Common myeloid progenitor, CD34-positive (primary cell): ENCODE measurements at regions not wholly inside any gene's neighbourhood (a gene's known extent, or its start where the extent isn't known, plus 50 kb on each side); places are given as distances from the start of the nearest gene placed in this dataset.

Experiments used
- CTCF ChIA-PET: fragments of 350-600 bp; sonication (Branson Sonifier 250); formaldehyde crosslinking; loops from one replicate; lab custom pipeline; 2021; ENCODE audit warnings: antibody characterized with exemption; lab: Charles Lee
- POLR2A ChIA-PET: fragments of 350-600 bp; sonication (Branson Sonifier 250); formaldehyde crosslinking; loops from one replicate; lab custom pipeline; 2021; ENCODE audit warnings: antibody characterized with exemption; lab: Charles Lee
- DNase-seq, 3 donors: peaks; one replicate each; pipeline versions ENCODE4 v3.0.0 to v3.0.0-alpha.2; 2013
- H3K27ac ChIP-seq, 2 experiments: 1 replicate in 1 of 2; 2 replicates in 1 of 2; pipeline ENCODE4 v1.7.0; 2013; ENCODE audit warnings: inconsistent platforms in 2 of 2, low read length in 2 of 2, mild to moderate bottlenecking in 2 of 2, low read depth in 1 of 2, moderate library complexity in 1 of 2; ENCODE audit not compliant: severe bottlenecking in 2 of 2, insufficient read depth in 1 of 2, poor library complexity in 1 of 2
- H3K27me3 ChIP-seq, 5 experiments: replicated peaks in 2 of 5; 1 replicate in 3 of 5; 2 replicates in 2 of 5; pipeline versions ENCODE4 v1.6.1 to v1.7.0; 2013; ENCODE audit warnings: low read length in 4 of 5, mild to moderate bottlenecking in 2 of 5, moderate library complexity in 2 of 5, inconsistent platforms in 1 of 5; ENCODE audit not compliant: insufficient read depth in 5 of 5, control insufficient read depth in 4 of 5
- H3K36me3 ChIP-seq, 4 experiments: 1 replicate in 2 of 4; 2 replicates in 2 of 4; pipeline versions ENCODE4 v1.6.1 to v1.7.0; 2013; ENCODE audit warnings: low read length in 3 of 4, control low read depth in 1 of 4, mild to moderate bottlenecking in 1 of 4; ENCODE audit not compliant: control insufficient read depth in 4 of 4, insufficient read depth in 4 of 4
- H3K4me1 ChIP-seq, 4 experiments: 1 replicate in 3 of 4; 2 replicates in 1 of 4; pipeline versions ENCODE4 v1.6.1 to v1.7.1; 2013; ENCODE audit warnings: low read length in 3 of 4, mild to moderate bottlenecking in 3 of 4, control low read depth in 1 of 4, inconsistent platforms in 1 of 4, moderate library complexity in 1 of 4; ENCODE audit not compliant: control insufficient read depth in 4 of 4, insufficient read depth in 4 of 4; ENCODE audit errors: control extremely low read depth in 1 of 4
- H3K4me3 ChIP-seq, 7 experiments: 1 replicate in 4 of 7; 2 replicates in 3 of 7; pipeline versions ENCODE4 v1.5.1 to v1.7.0; 2013; ENCODE audit warnings: mild to moderate bottlenecking in 7 of 7, low read length in 6 of 7, moderate library complexity in 6 of 7, inconsistent platforms in 2 of 7, low read depth in 2 of 7, control low read depth in 1 of 7; ENCODE audit not compliant: insufficient read depth in 4 of 7, control insufficient read depth in 1 of 7; ENCODE audit errors: extremely low read depth in 1 of 7
- H3K9me3 ChIP-seq, 5 experiments: 1 replicate in 4 of 5; 2 replicates in 1 of 5; pipeline versions ENCODE4 v1.6.1 to v1.7.1; 2013; ENCODE audit warnings: low read length in 4 of 5, mild to moderate bottlenecking in 2 of 5, inconsistent platforms in 1 of 5, low read depth in 1 of 5, moderate library complexity in 1 of 5; ENCODE audit not compliant: control insufficient read depth in 4 of 5, insufficient read depth in 2 of 5; ENCODE audit errors: control extremely low read depth in 1 of 5
- WGBS: methylation state at CpG from one replicate; pipeline ENCODE4 v1.1.5; 2013; ENCODE audit not compliant: insufficient coverage; 5-methylcytosine and 5-hydroxymethylcytosine counted together

DNA sequence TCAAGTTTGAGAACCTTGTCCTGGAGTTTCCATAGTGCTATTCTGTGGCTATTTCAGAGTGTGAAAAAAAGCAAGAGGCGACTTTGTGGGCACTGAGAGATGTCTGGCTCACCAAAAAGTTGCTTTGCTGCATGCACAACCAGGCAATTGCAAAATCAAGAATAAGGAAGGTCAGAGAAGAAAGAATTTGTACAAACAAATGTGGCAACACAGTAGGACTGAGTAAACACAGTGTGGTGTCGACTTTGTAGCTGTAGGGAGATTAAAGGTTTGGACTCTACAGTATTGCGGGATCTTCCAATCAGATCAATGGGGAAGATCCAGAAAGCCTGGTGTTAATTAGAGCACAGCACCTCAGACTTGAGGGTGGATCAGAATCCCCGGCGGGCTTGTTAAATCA, 88.1 kb upstream of the PLPP4 start:
- Histone ChIP-seq H3K36me3 (no peaks in the 10 kb centered on the region), H3K4me1 (no peaks in the 10 kb centered on the region), H3K27ac (no peak overlapping the region), H3K27me3 (peaks cover 0 to 20% (median 0%) of the 10 kb centered on the region in 5 experiments), H3K4me3 (no peak overlapping the region), H3K9me3 (no peaks in the 10 kb centered on the region)
- no peak for DNase-seq
- ChIA-PET POLR2A (no interaction called here), CTCF (no interaction called here)
- WGBS = 71% methylated on average over 5 of the region's 5 CpGs

DNA sequence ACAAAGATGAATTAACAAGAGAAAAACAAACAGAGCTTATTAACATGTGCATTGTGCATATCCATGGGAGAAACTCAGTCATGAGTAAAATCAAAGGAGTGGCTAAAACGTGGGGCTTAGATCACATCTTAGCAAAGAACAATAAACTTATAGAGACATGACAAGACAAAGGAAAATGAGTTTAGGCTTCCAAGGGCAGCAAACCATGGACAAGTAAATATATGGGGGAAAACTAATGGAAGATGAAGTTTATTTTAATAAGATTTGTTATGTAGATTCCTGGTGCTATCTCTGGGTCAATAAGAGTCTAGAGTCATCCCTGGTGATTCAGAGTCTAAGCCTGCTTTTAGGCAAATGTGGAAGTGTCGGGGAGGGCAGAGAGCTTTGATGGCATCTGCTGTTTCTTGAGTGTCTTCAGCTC, 87.2 kb upstream of the PLPP4 start:
- no CpG with 5 or more reads among the region's 2 CpGs for WGBS
- ChIA-PET CTCF (no interaction called here), POLR2A (no interaction called here)
- peaks cover 0 to 20% (median 0%) of the 10 kb centered on the region in 5 experiments for H3K27me3 ChIP-seq
- no peaks in the 10 kb centered on the region for H3K4me1 ChIP-seq
- no peak overlapping the region for H3K27ac ChIP-seq
- no peak overlapping the region for H3K4me3 ChIP-seq
- no peaks in the 10 kb centered on the region for H3K9me3 ChIP-seq
- H3K36me3 ChIP-seq = no peaks in the 10 kb centered on the region
- DNase-seq = no peak

DNA sequence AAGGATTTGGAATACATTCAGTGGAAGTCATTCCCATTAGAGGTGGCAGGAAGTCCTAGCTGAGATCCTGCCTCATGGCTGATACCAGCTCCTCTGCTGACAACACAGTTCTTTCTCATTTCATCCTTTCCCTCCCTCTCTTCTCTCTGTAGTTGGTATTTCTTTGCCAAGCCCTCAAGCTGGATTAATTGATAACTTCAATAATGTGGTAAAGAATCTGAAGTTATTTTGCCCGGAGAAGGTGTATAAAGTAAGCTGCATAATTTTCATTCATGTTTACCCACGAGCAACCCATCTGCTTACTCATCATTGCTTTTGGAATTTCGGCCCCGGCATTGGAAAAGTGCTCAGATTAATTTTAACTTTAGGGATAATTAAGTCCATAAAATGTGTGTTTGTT, 85.2 kb upstream of the PLPP4 start:
- Histone ChIP-seq H3K4me3 (no peak overlapping the region), H3K27ac (no peak overlapping the region), H3K27me3 (peaks cover 0 to 18% (median 0%) of the 10 kb centered on the region in 5 experiments), H3K36me3 (no peaks in the 10 kb centered on the region), H3K4me1 (no peaks in the 10 kb centered on the region), H3K9me3 (no peaks in the 10 kb centered on the region)
- ChIA-PET CTCF (no interaction called here), POLR2A (interaction anchor here (0.6 kb wide), 1 partner anchor 335 kb away, joined by 3 read pairs; no protein-coding TSS in a partner anchor)
- DNase-seq = no peak
- WGBS = 90% methylated on average over 2 of the region's 4 CpGs

DNA sequence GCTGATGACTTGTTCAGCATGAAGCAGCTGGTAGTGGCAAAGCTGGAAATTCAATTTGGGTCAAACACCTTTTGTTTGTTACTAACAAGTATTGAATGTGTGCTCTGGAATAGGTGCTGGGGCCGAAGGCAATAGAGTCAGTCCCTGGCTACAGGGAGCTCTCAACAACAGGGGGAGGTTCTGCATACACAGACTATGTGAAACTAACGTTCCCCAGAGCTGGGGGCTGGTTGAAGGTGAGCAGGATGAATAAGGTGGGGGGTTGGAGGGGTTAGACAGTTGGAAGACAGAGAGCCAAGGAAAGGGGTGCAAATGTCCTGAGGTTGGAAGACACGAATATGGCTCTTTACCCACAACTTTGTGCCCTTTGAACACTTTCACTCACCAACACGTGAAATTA, 84.1 kb upstream of the PLPP4 start:
- ChIA-PET CTCF (no interaction called here), POLR2A (no interaction called here)
- no peak for DNase-seq
- no peaks in the 10 kb centered on the region for H3K36me3 ChIP-seq
- 100% methylated on average over 1 of the region's 4 CpGs for WGBS
- H3K27me3 ChIP-seq = peaks cover 0 to 13% (median 0%) of the 10 kb centered on the region in 5 experiments
- no peak overlapping the region for H3K4me3 ChIP-seq
- no peaks in the 10 kb centered on the region for H3K4me1 ChIP-seq
- no peak overlapping the region for H3K27ac ChIP-seq
- no peaks in the 10 kb centered on the region for H3K9me3 ChIP-seq

DNA sequence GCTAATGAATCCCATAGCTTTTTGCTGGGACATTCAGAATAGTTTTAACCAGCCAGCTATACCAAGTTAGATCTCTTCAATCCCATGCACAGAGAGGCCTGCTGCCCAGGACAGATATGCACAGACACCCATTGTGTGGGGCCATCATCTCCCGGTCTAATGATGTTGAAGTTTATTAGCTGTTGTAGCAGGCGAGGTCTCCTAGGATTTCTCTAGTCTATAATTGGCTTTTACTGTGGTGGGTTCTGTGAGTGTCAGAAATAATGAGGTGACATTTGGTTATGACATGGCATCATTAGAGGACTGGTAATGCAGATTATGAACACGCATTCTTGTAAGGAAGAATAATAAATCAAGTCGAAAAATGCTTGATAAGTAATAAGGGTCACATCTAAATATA, 81.4 kb upstream of the PLPP4 start:
- Histone ChIP-seq H3K36me3 (no peaks in the 10 kb centered on the region), H3K27ac (no peak overlapping the region), H3K27me3 (peaks cover 0 to 6% (median 0%) of the 10 kb centered on the region in 5 experiments), H3K4me3 (no peak overlapping the region), H3K9me3 (peaks cover 0 to 5% (median 0%) of the 10 kb centered on the region in 5 experiments), H3K4me1 (no peaks in the 10 kb centered on the region)
- 100% methylated on average over 2 of the region's 4 CpGs for WGBS
- ChIA-PET CTCF (interaction anchor here (1.3 kb wide), 1 partner anchor 12 kb away, joined by 4 read pairs; no protein-coding TSS in a partner anchor), POLR2A (no interaction called here)
- DNase-seq = no peak

DNA sequence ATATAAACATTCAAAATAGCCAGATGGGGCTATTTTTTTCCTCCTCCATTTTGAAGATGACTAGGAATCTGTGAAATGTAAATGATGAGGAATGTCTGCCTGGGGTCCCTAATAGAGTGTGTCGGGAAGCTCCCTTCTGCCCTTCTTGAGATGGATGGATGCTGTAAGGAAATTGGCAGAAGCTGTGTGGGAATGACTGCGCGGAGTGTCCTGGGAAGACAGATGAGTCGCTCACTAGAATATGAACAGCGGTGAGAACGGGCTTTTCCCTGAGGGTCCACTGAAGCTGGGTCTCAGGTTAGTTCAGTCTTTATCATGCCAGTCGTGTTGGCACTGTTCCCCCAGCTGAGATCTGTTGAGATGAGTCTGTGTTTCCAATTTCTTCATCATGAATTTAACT, 75.1 kb upstream of the PLPP4 start:
- POLR2A ChIA-PET = no interaction called here
- H3K27ac ChIP-seq = no peak overlapping the region
- no peak for DNase-seq

DNA sequence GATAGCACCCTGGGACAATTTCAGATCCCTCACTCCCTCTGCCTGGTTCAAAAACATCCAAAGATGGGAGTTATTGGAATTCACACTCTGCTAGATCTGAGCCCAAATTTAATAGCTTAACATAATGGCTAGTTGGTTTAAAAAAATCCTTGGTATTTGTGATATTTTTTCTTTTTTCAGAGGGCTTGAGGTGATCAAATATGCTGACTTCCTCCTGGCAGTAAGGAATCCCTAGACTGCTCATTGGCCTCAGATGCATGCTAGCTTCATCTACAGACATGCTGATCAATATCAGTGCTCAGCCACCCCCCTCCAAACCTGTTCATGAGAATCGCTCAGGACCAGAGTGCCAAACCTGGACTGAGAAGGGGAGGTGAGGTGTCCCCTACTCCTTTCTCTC, 74.7 kb upstream of the PLPP4 start:
- ChIA-PET POLR2A (no interaction called here), CTCF (no interaction called here)

More for the DNA sequence above, 75.1 kb upstream of the PLPP4 start:
- CTCF ChIA-PET = no interaction called here
- H3K36me3 ChIP-seq = no peaks in the 10 kb centered on the region
- H3K4me1 ChIP-seq = no peaks in the 10 kb centered on the region
- WGBS = 92% methylated on average over 7 of the region's 7 CpGs
- H3K27me3 ChIP-seq = peaks cover 0 to 4% (median 0%) of the 10 kb centered on the region in 5 experiments
- H3K9me3 ChIP-seq = peaks cover 0 to 5% (median 0%) of the 10 kb centered on the region in 5 experiments
- H3K4me3 ChIP-seq = no peak overlapping the region

More for the DNA sequence above, 74.7 kb upstream of the PLPP4 start:
- peaks cover 0 to 4% (median 0%) of the 10 kb centered on the region in 5 experiments for H3K27me3 ChIP-seq
- no peaks in the 10 kb centered on the region for H3K4me1 ChIP-seq
- H3K9me3 ChIP-seq = peaks cover 0 to 5% (median 0%) of the 10 kb centered on the region in 5 experiments
- no peak for DNase-seq
- no peak overlapping the region for H3K27ac ChIP-seq
- WGBS = no CpG with 5 or more reads among the region's 1 CpG
- no peak overlapping the region for H3K4me3 ChIP-seq
- H3K36me3 ChIP-seq = no peaks in the 10 kb centered on the region
